Right lobe of liver (tissue), 4 donors: ENCODE measurements at regions not wholly inside any gene's neighbourhood (a gene's known extent, or its start where the extent isn't known, plus 50 kb on each side); places are given as distances from the start of the nearest gene placed in this dataset.

Experiments used
- CTCF ChIP-seq, 4 donors: fragments of 200-600 bp in 3 of 4; fragments of 450-650 bp in 1 of 4; IDR thresholded peaks; one replicate each; pipeline versions ENCODE4 v1.5.1 to v1.8.0; 2016 to 2022; ENCODE audit warnings: antibody characterized with exemption in 4 of 4, mild to moderate bottlenecking in 2 of 4
- POLR2A ChIP-seq: fragments of 450-650 bp; IDR thresholded peaks from one replicate; pipeline ENCODE4 v1.6.1; 2017; ENCODE audit warnings: antibody characterized with exemption, mild to moderate bottlenecking
- donor health status: DM: no; HTN: no; CAD: no.
- donor health status: DM: no; HTN: no; CAD: no.
- donor health status: DM: no; HTN: yes; CAD: no.

DNA sequence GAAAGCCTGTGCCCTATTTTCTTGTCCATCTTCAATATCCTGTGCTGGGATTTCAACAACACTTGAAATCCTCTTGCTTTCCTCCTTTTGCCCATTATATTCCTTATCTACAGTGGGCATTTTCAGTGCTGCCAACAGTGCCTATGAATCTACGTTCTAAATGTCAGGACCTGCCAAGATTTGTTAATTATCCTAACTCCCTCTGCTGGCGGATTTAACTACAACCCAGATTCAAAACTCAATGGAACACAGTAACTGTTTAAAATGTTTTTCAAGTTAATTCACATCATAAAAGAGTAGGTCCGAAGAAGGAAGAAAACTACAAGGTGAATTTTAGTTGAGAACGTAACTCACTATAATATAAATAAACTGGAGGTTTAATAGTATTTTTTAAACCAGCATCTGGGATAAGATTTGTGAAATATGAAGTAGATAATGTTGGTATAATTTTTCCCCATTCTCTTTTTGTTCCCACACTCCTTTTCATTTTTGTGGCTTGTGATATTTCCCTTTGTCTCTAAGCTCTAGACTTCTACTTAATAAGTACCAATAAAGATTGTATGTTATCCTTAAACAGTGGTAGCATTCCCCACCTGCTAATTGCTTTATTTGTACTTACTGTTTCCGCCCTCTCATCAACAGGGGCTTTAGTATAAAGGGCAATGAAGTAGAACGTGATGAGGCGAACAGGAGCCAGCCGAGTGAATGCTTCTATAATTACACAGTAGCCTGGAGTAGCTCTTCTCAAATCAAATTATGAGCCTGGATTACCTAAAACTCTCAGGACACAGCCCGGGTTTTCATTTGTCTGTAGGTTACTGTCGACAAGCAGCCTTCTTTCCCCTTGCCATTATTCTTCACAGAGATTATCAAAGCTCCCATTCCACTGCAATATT lies 302.5 kb upstream of the ATP11B start:
- peak; percentile 26 to 51 (median 43) for TF ChIP-seq CTCF (IDR thresholded peaks at IDR 0.05)
- no peak for TF ChIP-seq POLR2A
